Pancreas (tissue), 10 donors: ENCODE measurements at regions not wholly inside any gene's neighbourhood (a gene's known extent, or its start where the extent isn't known, plus 50 kb on each side); places are given as distances from the start of the nearest gene placed in this dataset.

Experiments
- ATAC-seq, 4 donors: fragments of 200-7000 bp; cut with Tn5 transposase; one replicate each; pipeline versions ENCODE4 v1.8.0 to v1.9.1; 2020; ENCODE audit warnings: mild to moderate bottlenecking in 4 of 4, moderate library complexity in 4 of 4
- DNase-seq, 6 donors: peaks; one replicate each; pipeline ENCODE4 v3.0.0-alpha.2; 2020
- FAIRE-seq: peaks from 2 replicates; lab custom pipeline; 2012; peaks lifted over from hg19 to GRCh38; lab: Jason Lieb, UNC
- H3K27ac ChIP-seq, 4 donors: fragments of 200-600 bp; sonication (generic); 1 replicate in 3 of 4; 2 replicates in 1 of 4; pipeline versions ENCODE4 v1.5.0 to v1.8.0; 2020
- H3K27me3 ChIP-seq, 4 donors: fragments of 200-600 bp; one replicate each; pipeline ENCODE4 v1.8.0; 2021
- H3K36me3 ChIP-seq, 3 donors: fragments of 200-600 bp; sonication (generic) in 1 of 3; one replicate each; pipeline versions ENCODE4 v1.5.0 to v1.8.0; 2020 to 2021
- H3K4me1 ChIP-seq, 3 donors: fragments of 200-600 bp; one replicate each; pipeline ENCODE4 v1.8.0; 2021
- H3K4me3 ChIP-seq, 4 donors: fragments of 200-600 bp; sonication (generic) in 2 of 4; one replicate each; pipeline versions ENCODE4 v1.5.0 to v1.8.0; 2020 to 2021
- H3K9me3 ChIP-seq, 4 donors: fragments of 200-600 bp; one replicate each; pipeline ENCODE4 v1.8.0; 2021
- CTCF ChIP-seq, 4 donors: fragments of 200-600 bp; sonication (generic) in 3 of 4; IDR thresholded peaks; one replicate each; pipeline versions ENCODE4 v1.5.0 to v1.8.0; 2021; ENCODE audit warnings: antibody characterized with exemption in 4 of 4
- WGBS, 2 donors: extraction: QIAGEN DNeasy Blood & Tissue Kit; methylation state at CpG; one replicate each; pipeline ENCODE4 v1.1.7; 2013; 5-methylcytosine and 5-hydroxymethylcytosine counted together
- intact Hi-C, 3 donors: fragments of 100-400 bp; cut with DNase I; formaldehyde crosslinking; loops; one replicate each; pipeline versions ENCODE4 v1.11.1 to v1.14.2; 2022
- donor health status: healthy with polysubstance abuse.
- donor health status: DM: no; HTN: no; CAD: no; lungs with moderate emphysema.
- donor health status: DM: no; HTN: no; CAD: no.
- donor health status: control.
- donor health status: control.
- donor health status: Bipolar disorder and iron deficiency.
- donor health status: DM: yes; HTN: yes; CAD: no.
- donor health status: DM: no; HTN: no; CAD: no.
- donor health status: DM: no; HTN: no; CAD: no.
- donor health status: DM: yes; HTN: yes; CAD: no.

GRCh38 chr11:104588970-104589369, 309.3 kb downstream of the CASP12 start:
- ATAC-seq: no peak
- no peak for FAIRE-seq
- DNase-seq: no peak

DNA sequence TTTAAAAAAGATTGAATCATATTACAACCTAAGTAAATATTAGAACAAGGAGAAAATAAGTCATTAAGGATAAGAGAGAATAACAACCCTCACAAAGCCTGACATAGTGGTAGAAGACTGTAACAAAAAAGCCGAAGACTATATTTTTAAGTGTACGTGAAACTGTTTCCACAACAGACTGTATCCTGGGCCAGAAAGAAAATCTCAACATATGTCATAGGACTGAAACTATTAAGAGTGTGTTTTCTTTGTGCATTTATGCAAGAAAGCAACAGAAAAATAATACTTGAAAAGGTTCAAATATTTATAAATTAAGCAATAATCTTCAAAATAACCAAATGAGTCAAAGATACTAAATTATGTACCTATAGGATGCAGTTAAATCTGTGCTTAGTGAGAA, 309.8 kb downstream of the CASP12 start:
- FAIRE-seq: no peak
- 66 to 95% methylated on average over 2 of the region's 2 CpGs for WGBS, 2 donors
- H3K4me3 ChIP-seq: no peak overlapping the region
- intact Hi-C loops: no loop called here
- H3K27ac ChIP-seq: no peak overlapping the region
- H3K4me1 ChIP-seq: no peaks in the 10 kb centered on the region
- DNase-seq: no peak
- no peaks in the 10 kb centered on the region for H3K36me3 ChIP-seq
- H3K27me3 ChIP-seq: no peaks in the 10 kb centered on the region
- TF ChIP-seq CTCF (IDR thresholded peaks at IDR 0.05): no peak
- H3K9me3 ChIP-seq: no peaks in the 10 kb centered on the region
- no peak for ATAC-seq

More at GRCh38 chr11:104588970-104589369, 309.3 kb downstream of the CASP12 start:
- Histone ChIP-seq H3K4me3 (no peak overlapping the region), H3K27me3 (no peaks in the 10 kb centered on the region), H3K9me3 (no peaks in the 10 kb centered on the region), H3K27ac (no peak overlapping the region), H3K4me1 (no peaks in the 10 kb centered on the region), H3K36me3 (no peaks in the 10 kb centered on the region)
- no peak for TF ChIP-seq CTCF (IDR thresholded peaks at IDR 0.05)
- 47 to 48% methylated on average over 1 of the region's 1 CpG for WGBS, 2 donors
- intact Hi-C loops: no loop called here

DNA sequence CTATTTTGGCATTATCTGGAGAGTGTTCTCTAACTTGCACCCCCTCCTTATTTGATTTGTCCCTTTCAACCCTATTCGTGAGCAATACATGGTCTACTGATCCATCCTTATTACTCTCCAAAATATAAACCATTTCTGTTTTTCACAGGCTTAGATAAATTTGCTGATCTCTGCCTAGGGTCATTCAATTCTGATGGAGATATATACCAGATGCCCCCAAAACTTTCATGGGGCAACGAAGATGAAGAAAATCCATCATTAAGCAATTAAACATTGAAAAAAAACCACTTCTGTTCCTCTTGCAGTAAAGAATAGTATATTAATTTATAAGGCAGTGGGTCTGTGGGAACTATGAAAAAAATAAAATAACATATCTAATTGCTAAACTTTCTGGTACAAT, 313.4 kb downstream of the CASP12 start:
- FAIRE-seq (no peak), DNase-seq (no peak), ATAC-seq (no peak)
- 67 to 76% methylated on average over 2 of the region's 2 CpGs for WGBS, 2 donors
- H3K9me3 ChIP-seq: no peaks in the 10 kb centered on the region
- no peak for TF ChIP-seq CTCF (IDR thresholded peaks at IDR 0.05)
- no peaks in the 10 kb centered on the region for H3K4me1 ChIP-seq
- no peak overlapping the region for H3K4me3 ChIP-seq
- no peaks in the 10 kb centered on the region for H3K27me3 ChIP-seq
- intact Hi-C loops: no loop called here
- no peaks in the 10 kb centered on the region for H3K36me3 ChIP-seq
- no peak overlapping the region for H3K27ac ChIP-seq

DNA sequence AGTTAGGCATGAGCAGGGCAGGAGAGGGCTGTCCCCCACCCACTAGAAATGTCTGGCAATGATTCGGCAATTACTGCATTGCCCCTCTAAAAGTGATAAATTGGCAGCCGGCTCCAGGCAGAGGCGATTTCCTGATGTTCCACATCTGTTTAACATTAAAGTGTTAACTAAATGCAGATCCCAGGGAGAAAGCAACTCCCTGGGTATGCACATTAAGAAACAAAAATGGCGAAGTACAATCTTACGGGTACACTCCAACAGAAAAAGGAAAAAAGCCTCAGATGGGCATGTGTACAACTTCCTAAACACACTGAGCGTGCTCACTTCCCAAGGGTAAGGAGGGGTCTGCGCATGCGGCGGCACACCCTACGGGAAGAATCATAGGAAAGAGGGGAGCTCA, 314.4 kb downstream of the CASP12 start:
- ATAC-seq (no peak), FAIRE-seq (no peak), DNase-seq (no peak)
- H3K36me3 ChIP-seq: no peaks in the 10 kb centered on the region
- no peak overlapping the region for H3K27ac ChIP-seq
- TF ChIP-seq CTCF (IDR thresholded peaks at IDR 0.05): no peak
- no peaks in the 10 kb centered on the region for H3K27me3 ChIP-seq
- H3K4me1 ChIP-seq: no peaks in the 10 kb centered on the region
- intact Hi-C loops: no loop called here
- no peaks in the 10 kb centered on the region for H3K9me3 ChIP-seq
- H3K4me3 ChIP-seq: no peak overlapping the region
- 80 to 84% methylated on average over 10 of the region's 10 CpGs for WGBS, 2 donors

- Histone ChIP-seq H3K9me3 (no peaks in the 10 kb centered on the region), H3K4me3 (no peak overlapping the region), H3K36me3 (no peaks in the 10 kb centered on the region), H3K4me1 (no peaks in the 10 kb centered on the region), H3K27ac (no peak overlapping the region), H3K27me3 (no peaks in the 10 kb centered on the region)
- no peak for ATAC-seq
- intact Hi-C loops: no loop called here
- no peak for TF ChIP-seq CTCF (IDR thresholded peaks at IDR 0.05)
- WGBS, 2 donors: 64 to 68% methylated on average over 2 of the region's 2 CpGs
- no peak for DNase-seq
- FAIRE-seq: no peak
These were observed 315.8 kb downstream of the CASP12 start for GRCh38 chr11:104582431-104582830.
